ENCODE measurements at regions not wholly inside any gene's neighbourhood (a gene's known extent, or its start where the extent isn't known, plus 50 kb on each side); places are given as distances from the start of the nearest gene placed in this dataset.
A peak's percentile ranks its signal among the peaks of the same experiment; 100 is the strongest.

DNA sequence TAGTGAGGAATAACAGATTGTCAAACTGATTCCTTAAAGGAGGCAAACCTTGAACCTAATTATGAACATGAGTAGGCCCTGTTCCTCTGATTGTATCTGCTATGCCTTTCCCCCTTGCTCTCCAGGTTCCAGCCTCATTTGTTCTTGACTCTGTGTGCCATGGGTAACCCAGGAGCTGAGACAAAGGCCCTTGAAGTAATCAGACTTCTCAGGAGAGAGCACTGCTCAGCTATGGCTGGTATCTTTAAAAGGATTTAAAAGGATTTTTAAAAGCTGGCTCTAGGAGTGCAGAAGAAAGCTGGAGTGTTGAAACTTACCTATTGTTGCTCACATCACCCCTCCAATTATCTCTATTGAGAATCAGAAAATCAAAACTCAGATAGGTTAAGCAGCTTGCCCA lies 1565.5 kb upstream of the AGA start:
- Histone ChIP-seq H3K79me2 (ENCODE audit: insufficient read depth, low read length) (no peaks in the 10 kb centered on the region), H3K9ac (ENCODE audit: low read length) (no peak overlapping the region), H3K9me2 (ENCODE audit: insufficient read depth) (no peaks in the 10 kb centered on the region), H3K4me2 (ENCODE audit: low read length) (no peak overlapping the region), H3K4me3 (replicated peaks in 1 of 2; ENCODE audit: low read depth in 1 of 2, low read length in 2 of 2) (no peak overlapping the region), H3K4me1 (ENCODE audit: control insufficient read depth in 1 of 2, insufficient read depth in 2 of 2, low read length in 2 of 2) (no peaks in the 10 kb centered on the region), H3K36me3 (ENCODE audit: control insufficient read depth in 1 of 2, insufficient read depth in 2 of 2, low read length in 2 of 2) (no peaks in the 10 kb centered on the region), H3K27me3 (ENCODE audit: insufficient read depth, low read length) (no peaks in the 10 kb centered on the region), H4K20me1 (ENCODE audit: insufficient read depth) (no peaks in the 10 kb centered on the region), H3K27ac (ENCODE audit: low read depth, low read length) (no peak overlapping the region), H3K9me3 (ENCODE audit: control insufficient read depth in 1 of 2, insufficient read depth in 1 of 2, low read depth in 1 of 2, low read length in 2 of 2) (no peaks in the 10 kb centered on the region), H2AFZ (ENCODE audit: low read depth, low read length, poor library complexity, severe bottlenecking) (no peak overlapping the region)
- ChIA-PET POLR2A (no interaction called here), CTCF (interaction anchor here (2.2 kb wide), 1 partner anchor 300 kb away, joined by 10 read pairs; no protein-coding TSS in a partner anchor), RAD21 (ENCODE audit: low non-redundant PET in 1 of 2, low total read pairs in 2 of 2, uncharacterized antibody in 2 of 2, unreplicated experiment in 2 of 2) (no interaction called here)
- no TSS peak for BruUV-seq (replicated peaks)
- TF ChIP-seq EZH2phosphoT487 (IDR thresholded peaks at IDR 0.05; ENCODE audit: borderline replicate concordance) = no peak
- peak; percentile 37 for TF ChIP-seq RAD21 (IDR thresholded peaks at IDR 0.05; ENCODE audit: low read depth)
- no peak for TF ChIP-seq JUND (IDR thresholded peaks at IDR 0.05)
- TF ChIP-seq ATF3 (IDR thresholded peaks at IDR 0.05) = no peak
- DNase-seq (ENCODE audit: low read depth, low spot score) = no peak
- intact Hi-C loops (cut with micrococcal nuclease) = loop anchor here (10.0 kb wide), 1 partner anchor 297 kb away; no protein-coding TSS in a partner anchor
- no peak for ATAC-seq

DNA sequence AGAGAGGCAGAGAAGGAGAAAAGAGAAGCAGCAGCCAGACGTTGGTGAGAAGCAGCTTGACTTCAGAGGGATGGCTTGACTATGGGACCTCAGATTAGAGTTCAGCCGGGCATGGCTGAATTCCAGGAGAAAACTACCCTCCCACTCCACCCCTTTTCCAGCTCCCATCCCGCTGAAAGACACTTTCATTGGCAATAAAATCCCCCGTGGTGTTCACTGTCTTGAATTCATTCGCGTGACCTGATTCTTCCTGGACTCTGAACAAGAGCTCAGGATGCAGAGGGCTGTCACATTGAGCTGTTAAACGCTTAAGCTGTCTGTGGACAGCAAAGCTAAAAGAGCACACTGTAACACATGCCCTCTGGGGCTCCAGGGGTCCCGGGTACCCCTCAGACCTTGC lies 1575.3 kb upstream of the AGA start:
- DNase-seq (ENCODE audit: low read depth, low spot score) = no peak
- ATAC-seq = no peak

More for the DNA sequence above, 1575.3 kb upstream of the AGA start:
- H3K4me2 ChIP-seq (ENCODE audit: low read length) = no peak overlapping the region
- no peaks in the 10 kb centered on the region for H3K27me3 ChIP-seq (ENCODE audit: insufficient read depth, low read length)
- H3K9me2 ChIP-seq (ENCODE audit: insufficient read depth) = no peaks in the 10 kb centered on the region
- no peaks in the 10 kb centered on the region for H3K79me2 ChIP-seq (ENCODE audit: insufficient read depth, low read length)
- ChIA-PET CTCF (no interaction called here), RAD21 (ENCODE audit: low non-redundant PET in 1 of 2, low total read pairs in 2 of 2, uncharacterized antibody in 2 of 2, unreplicated experiment in 2 of 2) (no interaction called here), POLR2A (no interaction called here)
- H3K4me3 ChIP-seq (replicated peaks in 1 of 2; ENCODE audit: low read depth in 1 of 2, low read length in 2 of 2) = no peak overlapping the region
- H4K20me1 ChIP-seq (ENCODE audit: insufficient read depth) = no peaks in the 10 kb centered on the region
- H2AFZ ChIP-seq (ENCODE audit: low read depth, low read length, poor library complexity, severe bottlenecking) = no peak overlapping the region
- BruUV-seq (replicated peaks) = no TSS peak
- TF ChIP-seq ZFX (IDR thresholded peaks at IDR 0.05) (no peak), EGR1 (IDR thresholded peaks at IDR 0.05; ENCODE audit: low read depth) (no peak), CEBPB (IDR thresholded peaks at IDR 0.05; ENCODE audit: low read depth) (no peak), TCF7L2 (IDR thresholded peaks at IDR 0.05; ENCODE audit: borderline replicate concordance, extremely low read depth, insufficient read depth, insufficient read length) (no peak), POLR2AphosphoS5 (IDR thresholded peaks at IDR 0.05; ENCODE audit: low read depth, low read length) (no peak), JUND (IDR thresholded peaks at IDR 0.05) (no peak), FOSL1 (IDR thresholded peaks at IDR 0.05; ENCODE audit: low read depth) (no peak), SRF (IDR thresholded peaks at IDR 0.05; ENCODE audit: low read depth) (no peak), EZH2phosphoT487 (IDR thresholded peaks at IDR 0.05; ENCODE audit: borderline replicate concordance) (no peak), ATF3 (IDR thresholded peaks at IDR 0.05) (no peak), SIN3A (IDR thresholded peaks at IDR 0.05; ENCODE audit: low read depth) (no peak), POLR2A (IDR thresholded peaks at IDR 0.05; ENCODE audit: borderline replicate concordance, extremely low read depth, insufficient read depth, insufficient read length) (no peak), EZH2 (IDR thresholded peaks at IDR 0.05) (no peak)
- no peaks in the 10 kb centered on the region for H3K9me3 ChIP-seq (ENCODE audit: control insufficient read depth in 1 of 2, insufficient read depth in 1 of 2, low read depth in 1 of 2, low read length in 2 of 2)
- no peaks in the 10 kb centered on the region for H3K4me1 ChIP-seq (ENCODE audit: control insufficient read depth in 1 of 2, insufficient read depth in 2 of 2, low read length in 2 of 2)
- H3K27ac ChIP-seq (ENCODE audit: low read depth, low read length) = no peak overlapping the region
- H3K9ac ChIP-seq (ENCODE audit: low read length) = no peak overlapping the region
- no peaks in the 10 kb centered on the region for H3K36me3 ChIP-seq (ENCODE audit: control insufficient read depth in 1 of 2, insufficient read depth in 2 of 2, low read length in 2 of 2)
- intact Hi-C loops (cut with micrococcal nuclease) = no loop called here

Measured in HCT116 (cell line).